ENCODE measurements at regions not wholly inside any gene's neighbourhood (a gene's known extent, or its start where the extent isn't known, plus 50 kb on each side); places are given as distances from the start of the nearest gene placed in this dataset.
A peak's percentile ranks its signal among the peaks of the same experiment; 100 is the strongest.
"Not testable (repeated sequence)": the region's sequence is repeated elsewhere in the genome, so short reads cannot be mapped to it uniquely, and the experiment has no call there.

GRCh38 chr14:87745507-87746118 is 247.4 kb downstream of the GALC start:
- no peaks in the 10 kb centered on the region for H4K20me1 ChIP-seq (ENCODE audit: insufficient read depth, low read length)
- BruUV-seq (replicated peaks): no TSS peak
- DNase-seq (ENCODE audit: low spot score): peak; percentile 23
- POLR2A ChIA-PET: no interaction called here
- intact Hi-C loops (cut with micrococcal nuclease; ENCODE audit: unreplicated experiment) (no loop called here), in situ Hi-C loops (cut with HindIII; ENCODE audit: extremely low pct_ligation_motif_present, low pct_unique_long_range_greater_than_20kb) (no loop called here)
- no peak overlapping the region for H3K9ac ChIP-seq (ENCODE audit: insufficient read depth, low read depth, low read length)
- peak; percentile 23 for FAIRE-seq
- H3K79me2 ChIP-seq (ENCODE audit: insufficient read depth, low read length): no peaks in the 10 kb centered on the region
- no peak overlapping the region for H3K27ac ChIP-seq (ENCODE audit: extremely low read length, insufficient read depth, low read length)
- H3K9me3 ChIP-seq (ENCODE audit: low read length): no peaks in the 10 kb centered on the region
- 0% methylated on average over 3 of the region's 3 CpGs for WGBS (ENCODE audit: low lambda C conversion rate)
- H3K4me2 ChIP-seq (ENCODE audit: low read depth, low read length): no peak overlapping the region
- H3K36me3 ChIP-seq (replicated peaks in 1 of 2; ENCODE audit: control insufficient read depth in 1 of 2, insufficient read depth in 2 of 2, low read length in 2 of 2): no peaks in the 10 kb centered on the region
- no peaks in the 10 kb centered on the region for H3K4me1 ChIP-seq (ENCODE audit: insufficient read depth, low read length)
- no peak for TF ChIP-seq HNF4G (IDR thresholded peaks at IDR 0.05; ENCODE audit: borderline replicate concordance, low read depth, low read length)
- no peak for TF ChIP-seq HNF4G (CRISPR knock-in tag; IDR thresholded peaks at IDR 0.05; ENCODE audit: borderline replicate concordance, low read depth)
- TF ChIP-seq, protein P1, sequence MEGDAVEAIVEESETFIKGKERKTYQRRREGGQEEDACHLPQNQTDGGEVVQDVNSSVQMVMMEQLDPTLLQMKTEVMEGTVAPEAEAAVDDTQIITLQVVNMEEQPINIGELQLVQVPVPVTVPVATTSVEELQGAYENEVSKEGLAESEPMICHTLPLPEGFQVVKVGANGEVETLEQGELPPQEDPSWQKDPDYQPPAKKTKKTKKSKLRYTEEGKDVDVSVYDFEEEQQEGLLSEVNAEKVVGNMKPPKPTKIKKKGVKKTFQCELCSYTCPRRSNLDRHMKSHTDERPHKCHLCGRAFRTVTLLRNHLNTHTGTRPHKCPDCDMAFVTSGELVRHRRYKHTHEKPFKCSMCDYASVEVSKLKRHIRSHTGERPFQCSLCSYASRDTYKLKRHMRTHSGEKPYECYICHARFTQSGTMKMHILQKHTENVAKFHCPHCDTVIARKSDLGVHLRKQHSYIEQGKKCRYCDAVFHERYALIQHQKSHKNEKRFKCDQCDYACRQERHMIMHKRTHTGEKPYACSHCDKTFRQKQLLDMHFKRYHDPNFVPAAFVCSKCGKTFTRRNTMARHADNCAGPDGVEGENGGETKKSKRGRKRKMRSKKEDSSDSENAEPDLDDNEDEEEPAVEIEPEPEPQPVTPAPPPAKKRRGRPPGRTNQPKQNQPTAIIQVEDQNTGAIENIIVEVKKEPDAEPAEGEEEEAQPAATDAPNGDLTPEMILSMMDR (CRISPR knock-in tag; IDR thresholded peaks at IDR 0.05): peak; percentile 64
- peak; percentile 58; the same call in 1 of the 2 replicates for TF ChIP-seq CEBPG (CRISPR knock-in tag; IDR thresholded peaks at IDR 0.05)
- TF ChIP-seq ZSCAN21 (CRISPR knock-in tag; IDR thresholded peaks at IDR 0.05; ENCODE audit: borderline replicate concordance): no peak
- TF ChIP-seq ZNF317 (CRISPR knock-in tag; IDR thresholded peaks at IDR 0.05): peak; percentile 90
- peak; percentile 80 for TF ChIP-seq CEBPB (IDR thresholded peaks at IDR 0.05; ENCODE audit: borderline replicate concordance, low read depth, low read length)
- TF ChIP-seq SP1 (IDR thresholded peaks at IDR 0.05): no peak
- TF ChIP-seq SP1 (CRISPR knock-in tag; IDR thresholded peaks at IDR 0.05): no peak
- TF ChIP-seq STAG1 (CRISPR knock-in tag; IDR thresholded peaks at IDR 0.05): 0 out of 2 replicates have a peak, but pooled peaks have one; percentile 2
- peak; percentile 65 for TF ChIP-seq SMC3 (IDR thresholded peaks at IDR 0.05; ENCODE audit: low read length)
- peak; percentile 84 for ATAC-seq
- no peaks in the 10 kb centered on the region for H3K27me3 ChIP-seq (ENCODE audit: control insufficient read depth in 1 of 2, insufficient read depth in 2 of 2, low read length in 2 of 2)
- CTCF ChIA-PET (ENCODE audit: low intra/inter-chr PET ratio, low total read pairs): interaction anchor here (1.6 kb wide), 1 partner anchor 150 kb away, joined by 12 read pairs; no protein-coding TSS in a partner anchor
- no peak overlapping the region for H2AFZ ChIP-seq (ENCODE audit: low read length)
- no peak overlapping the region for H3K4me3 ChIP-seq (replicated peaks in 1 of 3; ENCODE audit: insufficient read depth in 1 of 3, low read depth in 2 of 3, low read length in 3 of 3)

GRCh38 chr14:87734577-87735360 is 258.2 kb downstream of the GALC start:
- H2AFZ ChIP-seq (ENCODE audit: low read length); H3K27ac ChIP-seq (ENCODE audit: extremely low read length, insufficient read depth, low read length); DNase-seq (ENCODE audit: low spot score); H3K9ac ChIP-seq (ENCODE audit: insufficient read depth, low read depth, low read length); H3K27me3 ChIP-seq (ENCODE audit: control insufficient read depth in 1 of 2, insufficient read depth in 2 of 2, low read length in 2 of 2); H3K36me3 ChIP-seq (replicated peaks in 1 of 2; ENCODE audit: control insufficient read depth in 1 of 2, insufficient read depth in 2 of 2, low read length in 2 of 2); H3K9me3 ChIP-seq (ENCODE audit: low read length); CTCF ChIA-PET (ENCODE audit: low intra/inter-chr PET ratio, low total read pairs); H4K20me1 ChIP-seq (ENCODE audit: insufficient read depth, low read length); intact Hi-C loops (cut with micrococcal nuclease; ENCODE audit: unreplicated experiment); H3K4me1 ChIP-seq (ENCODE audit: insufficient read depth, low read length); FAIRE-seq; H3K4me3 ChIP-seq (replicated peaks in 1 of 3; ENCODE audit: insufficient read depth in 1 of 3, low read depth in 2 of 3, low read length in 3 of 3); in situ Hi-C loops (cut with HindIII; ENCODE audit: extremely low pct_ligation_motif_present, low pct_unique_long_range_greater_than_20kb); H3K79me2 ChIP-seq (ENCODE audit: insufficient read depth, low read length); ATAC-seq; BruUV-seq (replicated peaks); POLR2A ChIA-PET; H3K4me2 ChIP-seq (ENCODE audit: low read depth, low read length): not testable (repeated sequence)
- 56% methylated on average over 16 of the region's 49 CpGs for WGBS (ENCODE audit: low lambda C conversion rate)
